GM12865 (cell line): ENCODE measurements at regions not wholly inside any gene's neighbourhood (a gene's known extent, or its start where the extent isn't known, plus 50 kb on each side); places are given as distances from the start of the nearest gene placed in this dataset.

ENCODE experiments used
- DNase-seq: peaks from one replicate; pipeline ENCODE4 v3.0.0; 2010; ENCODE audit warnings: low read depth
- H3K4me3 ChIP-seq: 2 replicates; pipeline ENCODE4 v1.5.1; 2011; ENCODE audit warnings: mild to moderate bottlenecking, low read depth, low read length, control low read depth
- TF ChIP-seq, protein P1 (sequence below): IDR thresholded peaks from 2 replicates; pipeline ENCODE4 v1.5.1; 2011; ENCODE audit warnings: low read length, control low read depth, low read depth, inconsistent platforms; ENCODE audit not compliant: insufficient read depth; ENCODE audit errors: missing control alignments

DNA sequence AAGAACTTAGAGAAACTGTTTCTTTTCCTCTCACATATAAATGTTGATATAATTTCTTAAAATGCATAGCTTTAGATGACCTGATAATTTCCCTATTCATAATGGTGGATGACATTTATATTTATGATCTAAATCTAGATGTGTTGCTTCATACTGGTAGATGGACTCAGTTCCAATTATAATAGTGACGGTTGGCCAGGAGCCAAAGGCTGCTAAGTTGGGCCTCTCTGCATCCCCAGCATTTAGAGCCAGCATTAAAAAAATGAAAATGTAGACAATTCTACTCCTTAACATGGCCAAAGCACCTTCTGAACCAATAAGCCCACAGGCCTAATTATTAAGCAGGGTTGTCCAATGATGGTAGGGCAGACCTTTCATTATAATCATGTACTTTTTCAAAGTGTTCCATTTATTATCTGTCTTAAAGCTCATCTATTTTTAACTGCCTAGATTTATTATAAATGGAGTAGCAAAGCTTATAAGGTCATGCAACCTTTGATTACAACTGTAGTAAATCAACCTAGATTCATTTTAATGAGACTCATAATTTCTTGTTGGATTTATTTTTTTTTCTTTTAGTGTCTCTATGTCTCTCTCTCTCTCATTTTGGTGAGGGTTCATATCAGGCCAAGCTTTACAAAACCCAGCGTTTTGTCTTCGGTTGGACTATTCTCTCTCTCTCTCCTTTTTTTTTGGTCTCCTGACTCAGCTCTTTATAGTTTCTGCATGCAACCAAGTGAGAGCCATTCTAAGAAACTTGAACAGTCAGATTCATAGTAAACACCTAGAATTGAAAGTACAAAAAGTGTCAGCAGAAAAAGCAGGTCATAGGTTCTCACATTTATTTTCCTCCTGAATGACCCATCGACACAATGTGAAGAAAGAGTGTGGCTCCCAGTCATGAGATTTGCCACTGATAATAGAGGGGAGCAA, 2016.1 kb upstream of the PIK3C3 start:
- H3K4me3 ChIP-seq, result no peak overlapping the region

DNA sequence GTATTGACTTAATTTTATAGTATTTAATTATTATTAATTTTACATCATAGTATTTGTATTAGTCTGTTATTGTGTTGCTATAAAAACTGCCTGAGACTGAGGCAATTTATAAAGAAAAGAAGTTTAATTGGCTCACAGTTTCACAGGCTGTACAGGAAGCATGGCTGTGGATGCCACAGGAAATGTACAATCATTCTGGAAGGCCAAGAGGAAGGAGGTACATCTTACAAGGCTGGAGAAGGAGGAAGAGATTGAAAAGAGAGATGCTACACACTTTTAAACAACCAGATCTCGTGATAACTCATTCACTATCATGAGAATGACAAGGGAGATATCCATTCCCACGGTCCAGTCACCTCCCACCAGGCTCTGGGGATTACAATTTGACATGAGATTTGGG, 2019.4 kb upstream of the PIK3C3 start:
- TF ChIP-seq, protein P1, sequence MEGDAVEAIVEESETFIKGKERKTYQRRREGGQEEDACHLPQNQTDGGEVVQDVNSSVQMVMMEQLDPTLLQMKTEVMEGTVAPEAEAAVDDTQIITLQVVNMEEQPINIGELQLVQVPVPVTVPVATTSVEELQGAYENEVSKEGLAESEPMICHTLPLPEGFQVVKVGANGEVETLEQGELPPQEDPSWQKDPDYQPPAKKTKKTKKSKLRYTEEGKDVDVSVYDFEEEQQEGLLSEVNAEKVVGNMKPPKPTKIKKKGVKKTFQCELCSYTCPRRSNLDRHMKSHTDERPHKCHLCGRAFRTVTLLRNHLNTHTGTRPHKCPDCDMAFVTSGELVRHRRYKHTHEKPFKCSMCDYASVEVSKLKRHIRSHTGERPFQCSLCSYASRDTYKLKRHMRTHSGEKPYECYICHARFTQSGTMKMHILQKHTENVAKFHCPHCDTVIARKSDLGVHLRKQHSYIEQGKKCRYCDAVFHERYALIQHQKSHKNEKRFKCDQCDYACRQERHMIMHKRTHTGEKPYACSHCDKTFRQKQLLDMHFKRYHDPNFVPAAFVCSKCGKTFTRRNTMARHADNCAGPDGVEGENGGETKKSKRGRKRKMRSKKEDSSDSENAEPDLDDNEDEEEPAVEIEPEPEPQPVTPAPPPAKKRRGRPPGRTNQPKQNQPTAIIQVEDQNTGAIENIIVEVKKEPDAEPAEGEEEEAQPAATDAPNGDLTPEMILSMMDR, result no peak
- DNase-seq, result no peak
- H3K4me3 ChIP-seq, result no peak overlapping the region

More for the DNA sequence above, 2016.1 kb upstream of the PIK3C3 start:
- DNase-seq, result no peak
- TF ChIP-seq, protein P1, result no peak

DNA sequence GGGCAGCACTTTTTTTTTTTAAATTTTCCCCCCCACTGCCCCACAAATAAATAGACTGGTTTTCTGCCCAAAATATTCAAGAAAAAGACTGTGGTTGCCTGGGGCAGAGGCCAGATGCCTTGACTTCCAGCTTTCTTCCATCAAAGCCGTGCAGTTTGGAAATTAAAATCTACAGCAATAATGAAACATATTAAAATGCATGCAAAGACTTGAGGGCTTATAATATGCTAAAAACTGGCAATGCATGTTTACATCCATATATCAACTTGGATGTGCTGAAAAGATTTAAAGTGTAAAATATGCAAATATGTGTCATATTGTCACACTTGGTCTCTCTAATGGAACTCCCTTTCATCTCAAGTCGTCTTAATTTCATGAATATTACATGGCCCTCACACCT, 2036.2 kb upstream of the PIK3C3 start:
- TF ChIP-seq, protein P1, result no peak
- DNase-seq, result no peak
- H3K4me3 ChIP-seq, result no peak overlapping the region

DNA sequence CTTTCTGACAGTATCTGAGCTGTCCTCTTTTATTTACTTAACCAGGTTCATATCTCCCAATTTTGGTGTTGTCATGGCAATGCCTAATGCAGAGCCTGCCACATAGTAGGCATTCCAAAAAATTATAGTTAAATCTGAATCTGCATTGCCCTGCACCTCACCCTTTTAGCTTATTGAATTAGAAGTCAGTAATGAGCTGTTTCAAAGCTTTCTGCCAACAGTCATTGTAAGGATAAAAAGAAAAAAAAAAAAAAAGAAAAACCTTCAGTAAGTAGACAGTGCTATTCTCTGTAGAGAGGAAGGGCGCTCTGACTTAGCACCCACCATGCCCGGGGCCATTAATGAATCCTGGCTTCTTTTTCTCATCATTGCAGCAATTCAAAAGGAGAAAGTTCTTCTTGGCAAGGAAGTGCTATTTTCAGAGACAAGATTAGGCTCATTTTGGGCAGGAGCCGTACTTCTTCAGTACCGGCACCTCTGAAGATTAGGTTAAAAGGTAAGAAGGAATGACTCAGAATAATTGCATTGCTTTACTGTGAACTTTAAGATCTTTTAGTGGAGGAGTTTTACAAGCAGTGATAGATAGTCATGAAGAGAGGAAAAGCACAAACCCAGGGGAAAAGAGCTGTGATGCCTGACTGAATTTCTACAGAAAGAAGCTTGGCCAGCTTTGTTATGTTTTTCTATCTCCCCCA, 2041.2 kb upstream of the PIK3C3 start:
- TF ChIP-seq, protein P1, result no peak
- H3K4me3 ChIP-seq, result no peak overlapping the region
- no peak for DNase-seq

DNA sequence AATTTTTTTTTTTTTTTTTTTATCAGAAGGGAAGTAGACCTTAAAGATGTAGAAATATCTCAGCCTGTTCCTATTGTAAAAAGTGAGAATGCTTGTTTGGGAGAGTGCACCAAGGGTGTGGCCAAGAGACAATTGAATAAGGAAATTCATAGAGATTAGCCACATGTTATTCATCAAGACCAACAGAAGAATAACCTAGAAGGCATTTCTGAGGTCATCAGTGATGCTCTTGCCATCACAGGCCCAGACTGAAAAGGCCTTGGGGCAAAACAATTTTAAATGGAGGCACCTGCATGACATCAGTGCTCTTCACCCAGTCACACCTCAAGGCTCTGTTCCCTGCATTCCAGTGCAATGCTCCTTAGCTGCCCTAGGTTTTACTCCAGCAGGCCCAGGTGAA, 2043.3 kb upstream of the PIK3C3 start:
- no peak overlapping the region for H3K4me3 ChIP-seq
- TF ChIP-seq, protein P1, result no peak
- no peak for DNase-seq

DNA sequence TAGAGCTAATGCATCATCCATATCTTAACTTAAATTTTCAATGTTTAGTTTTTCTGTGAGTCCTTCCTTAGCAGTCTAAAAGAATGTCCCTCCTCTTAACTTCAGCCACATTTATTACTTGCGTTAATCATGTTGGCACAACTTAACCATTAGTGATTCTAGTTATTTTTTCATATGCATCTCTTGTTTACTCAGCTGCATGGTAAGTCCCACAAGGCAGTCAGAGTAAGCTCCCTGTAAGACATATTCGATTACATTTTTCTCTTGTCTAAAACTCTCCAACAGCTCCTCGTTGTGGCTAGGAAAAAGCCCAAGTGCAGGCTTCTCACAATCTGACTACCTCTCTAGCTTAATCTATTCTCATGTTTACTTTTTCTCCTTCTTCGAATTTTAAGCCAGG, 2045.3 kb upstream of the PIK3C3 start:
- H3K4me3 ChIP-seq, result no peak overlapping the region
- DNase-seq, result no peak
- TF ChIP-seq, protein P1, result no peak
